G401 (cell line): ENCODE measurements at regions not wholly inside any gene's neighbourhood (a gene's known extent, or its start where the extent isn't known, plus 50 kb on each side); places are given as distances from the start of the nearest gene placed in this dataset.

ENCODE experiments used
- DNase-seq: peaks from one replicate; pipeline ENCODE4 v3.0.0-alpha.2; 2015; ENCODE audit warnings: low spot score
- in situ Hi-C: cut with HindIII; loops from 2 replicates; pipeline ENCODE4 v1.10.0; 2016; ENCODE audit warnings: low sequenced_read_pairs, mixed read lengths

- in situ Hi-C loops, result no loop called here
Measured at GRCh38 chr1:191963781-191964455, 194.3 kb upstream of the RGS18 start.

GRCh38 chr1:191969290-191969689, 189.0 kb upstream of the RGS18 start:
- in situ Hi-C loops, result no loop called here

More at GRCh38 chr1:191963781-191964455, 194.3 kb upstream of the RGS18 start:
- no peak for DNase-seq

GRCh38 chr1:191970116-191970515, 188.1 kb upstream of the RGS18 start:
- in situ Hi-C loops, result no loop called here
- no peak for DNase-seq

More at GRCh38 chr1:191969290-191969689, 189.0 kb upstream of the RGS18 start:
- DNase-seq, result no peak

GRCh38 chr1:191971447-191971846, 186.8 kb upstream of the RGS18 start:
- DNase-seq, result no peak
- in situ Hi-C loops, result no loop called here

GRCh38 chr1:191974004-191974403, 184.3 kb upstream of the RGS18 start:
- no peak for DNase-seq
- in situ Hi-C loops, result no loop called here

- DNase-seq, result no peak
- in situ Hi-C loops, result no loop called here
Measured at GRCh38 chr1:191977874-191978506, 180.3 kb upstream of the RGS18 start.

GRCh38 chr1:191984856-191985255, 173.4 kb upstream of the RGS18 start:
- no peak for DNase-seq
- in situ Hi-C loops, result no loop called here

GRCh38 chr1:191992118-191992517, 166.1 kb upstream of the RGS18 start:
- in situ Hi-C loops, result no loop called here
- DNase-seq, result no peak

GRCh38 chr1:191993549-191993948, 164.7 kb upstream of the RGS18 start:
- in situ Hi-C loops, result no loop called here
- no peak for DNase-seq

- DNase-seq, result no peak
- in situ Hi-C loops, result no loop called here
Measured at GRCh38 chr1:192002063-192002462, 156.2 kb upstream of the RGS18 start.

GRCh38 chr1:192003295-192004077, 154.8 kb upstream of the RGS18 start:
- in situ Hi-C loops, result no loop called here
- DNase-seq, result no peak

- DNase-seq, result no peak
- in situ Hi-C loops, result no loop called here
Measured at GRCh38 chr1:192005976-192006375, 152.3 kb upstream of the RGS18 start.

GRCh38 chr1:192008281-192008825, 149.9 kb upstream of the RGS18 start:
- DNase-seq, result no peak
- in situ Hi-C loops, result no loop called here

- in situ Hi-C loops, result no loop called here
- DNase-seq, result no peak
Measured at GRCh38 chr1:192010406-192010805, 147.9 kb upstream of the RGS18 start.

GRCh38 chr1:192011525-192011924, 146.7 kb upstream of the RGS18 start:
- in situ Hi-C loops, result no loop called here
- no peak for DNase-seq

- in situ Hi-C loops, result no loop called here
- DNase-seq, result no peak
Measured at GRCh38 chr1:192022827-192023226, 135.4 kb upstream of the RGS18 start.

GRCh38 chr1:192024881-192025280, 133.4 kb upstream of the RGS18 start:
- in situ Hi-C loops, result no loop called here
- DNase-seq, result no peak

GRCh38 chr1:192038567-192038966, 119.7 kb upstream of the RGS18 start:
- no peak for DNase-seq
- in situ Hi-C loops, result no loop called here

GRCh38 chr1:192045131-192045530, 113.1 kb upstream of the RGS18 start:
- DNase-seq, result no peak
- in situ Hi-C loops, result no loop called here

GRCh38 chr1:192053531-192053971, 104.7 kb upstream of the RGS18 start:
- in situ Hi-C loops, result no loop called here
- peak; percentile 5 for DNase-seq
